Neuronal stem cell (in vitro differentiated cells): ENCODE measurements at regions not wholly inside any gene's neighbourhood (a gene's known extent, or its start where the extent isn't known, plus 50 kb on each side); places are given as distances from the start of the nearest gene placed in this dataset.
"Not testable (repeated sequence)": the region's sequence is repeated elsewhere in the genome, so short reads cannot be mapped to it uniquely, and the experiment has no call there.

Experiments used
- DNase-seq: peaks from one replicate; pipeline ENCODE4 v3.0.0-alpha.2; 2013; ENCODE audit warnings: low spot score
- H2AFZ ChIP-seq: one replicate; pipeline ENCODE4 v1.6.1; 2013; ENCODE audit warnings: mild to moderate bottlenecking, low read length, inconsistent platforms
- H2AK5ac ChIP-seq: 2 replicates; pipeline ENCODE4 v1.6.1; 2013; ENCODE audit warnings: low read depth, mild to moderate bottlenecking, inconsistent platforms, low read length, moderate library complexity, mixed read lengths
- H2BK120ac ChIP-seq: 2 replicates; pipeline ENCODE4 v1.6.1; 2013; ENCODE audit warnings: low read depth, mild to moderate bottlenecking, inconsistent platforms, low read length, moderate library complexity, mixed read lengths
- H2BK12ac ChIP-seq: one replicate; pipeline ENCODE4 v1.6.1; 2013; ENCODE audit warnings: low read length, inconsistent platforms
- H2BK15ac ChIP-seq: 2 replicates; pipeline ENCODE4 v1.6.1; 2013; ENCODE audit warnings: mild to moderate bottlenecking, low read length, inconsistent platforms, mixed read lengths
- H2BK5ac ChIP-seq: one replicate; pipeline ENCODE4 v1.6.1; 2013; ENCODE audit warnings: inconsistent platforms, mild to moderate bottlenecking, low read length, moderate library complexity
- H3K14ac ChIP-seq: one replicate; pipeline ENCODE4 v1.6.1; 2013; ENCODE audit warnings: low read length, inconsistent platforms
- H3K18ac ChIP-seq: 2 replicates; pipeline ENCODE4 v1.6.1; 2013; ENCODE audit warnings: low read length, inconsistent platforms
- H3K23ac ChIP-seq: 2 replicates; pipeline ENCODE4 v1.6.1; 2013; ENCODE audit warnings: low read depth, mild to moderate bottlenecking, mixed read lengths, low read length, inconsistent platforms; ENCODE audit not compliant: poor library complexity
- H3K27ac ChIP-seq: replicated peaks from 3 replicates; pipeline ENCODE4 v1.5.1; 2013; ENCODE audit warnings: low read length, inconsistent platforms
- H3K27me3 ChIP-seq, 3 experiments: 2 replicates each; pipeline ENCODE4 v1.6.1; 2013; ENCODE audit warnings: low read length in 3 of 3, mild to moderate bottlenecking in 2 of 3, inconsistent platforms in 1 of 3, low read depth in 1 of 3, mixed read lengths in 1 of 3, moderate library complexity in 1 of 3; ENCODE audit not compliant: control insufficient read depth in 3 of 3, insufficient read depth in 3 of 3
- H3K36me3 ChIP-seq, 2 donors: replicated peaks in 1 of 2; 2 replicates each; pipeline ENCODE4 v1.6.1; 2013; ENCODE audit warnings: low read length in 2 of 2; ENCODE audit not compliant: control insufficient read depth in 2 of 2, insufficient read depth in 2 of 2
- H3K4ac ChIP-seq: 2 replicates; pipeline ENCODE4 v1.6.1; 2013; ENCODE audit warnings: inconsistent platforms, mild to moderate bottlenecking, low read length, moderate library complexity
- H3K4me1 ChIP-seq, 2 donors: 1 replicate in 1 of 2; 2 replicates in 1 of 2; pipeline ENCODE4 v1.6.1; 2013; ENCODE audit warnings: low read length in 2 of 2, low read depth in 1 of 2; ENCODE audit not compliant: control insufficient read depth in 2 of 2, insufficient read depth in 1 of 2
- H3K4me2 ChIP-seq: one replicate; pipeline ENCODE4 v1.6.1; 2013; ENCODE audit warnings: mild to moderate bottlenecking, low read length, inconsistent platforms; ENCODE audit not compliant: insufficient read depth, poor library complexity, severe bottlenecking
- H3K4me3 ChIP-seq, 2 donors: 2 replicates each; pipeline ENCODE4 v1.5.1; 2013; ENCODE audit warnings: low read length in 2 of 2, mild to moderate bottlenecking in 2 of 2, inconsistent platforms in 1 of 2, moderate library complexity in 1 of 2
- H3K79me1 ChIP-seq: one replicate; pipeline ENCODE4 v1.6.1; 2013; ENCODE audit warnings: low read depth, mild to moderate bottlenecking, inconsistent platforms, low read length, moderate library complexity
- H3K9ac ChIP-seq: one replicate; pipeline ENCODE4 v1.6.1; 2013; ENCODE audit warnings: mild to moderate bottlenecking, low read depth, low read length, inconsistent platforms; ENCODE audit not compliant: poor library complexity
- H3K9me3 ChIP-seq, 2 donors: replicated peaks in 1 of 2; 2 replicates each; pipeline versions ENCODE3 to v1.6.1; 2013; ENCODE audit warnings: low read length in 2 of 2, mild to moderate bottlenecking in 2 of 2, inconsistent platforms in 1 of 2, low read depth in 1 of 2, mixed read lengths in 1 of 2, moderate library complexity in 1 of 2; ENCODE audit not compliant: control insufficient read depth in 2 of 2, insufficient read depth in 1 of 2
- H4K8ac ChIP-seq: one replicate; pipeline ENCODE4 v1.6.1; 2013; ENCODE audit warnings: low read depth, mild to moderate bottlenecking, inconsistent platforms, low read length, moderate library complexity
- H4K91ac ChIP-seq: one replicate; pipeline ENCODE4 v1.6.1; 2013; ENCODE audit warnings: low read length, low read depth, mild to moderate bottlenecking, inconsistent platforms; ENCODE audit not compliant: poor library complexity
- whole genome bisulfite sequencing, 2 donors: extraction: QIAGEN DNeasy Blood & Tissue Kit; methylation state at CpG; one replicate each; pipeline ENCODE4 v1.1.7; 2013; ENCODE audit warnings: missing lambda C conversion rate in 2 of 2, mixed read lengths in 1 of 2; ENCODE audit not compliant: insufficient read length in 2 of 2, insufficient replicate concordance in 1 of 2; ENCODE audit errors: extremely low coverage in 2 of 2; 5-methylcytosine and 5-hydroxymethylcytosine counted together

DNA sequence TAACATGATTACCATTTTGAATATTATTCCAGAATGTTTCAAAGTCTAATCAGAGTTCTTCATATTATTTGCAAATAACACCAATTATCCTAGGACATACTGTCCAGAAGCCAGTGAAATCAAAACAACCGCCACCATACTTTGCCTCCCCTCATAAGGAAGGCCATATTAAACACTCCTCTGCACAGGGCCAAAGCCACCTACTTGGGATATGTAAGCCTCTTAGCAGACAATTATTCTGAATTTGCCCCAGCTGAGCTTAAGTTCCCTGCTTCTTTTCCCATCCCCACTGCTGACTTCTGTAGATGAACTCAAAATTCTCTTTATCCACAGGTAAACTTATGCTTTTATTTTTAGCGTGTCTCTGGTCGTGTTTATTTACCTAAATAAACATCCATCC lies 374.0 kb downstream of the KIF2B start:
- no peak overlapping the region for H2AK5ac ChIP-seq
- no peak overlapping the region for H2BK120ac ChIP-seq
- no peaks in the 10 kb centered on the region for H3K79me1 ChIP-seq
- no peak overlapping the region for H4K8ac ChIP-seq
- H3K4me2 ChIP-seq, result no peak overlapping the region
- no peak overlapping the region for H2AFZ ChIP-seq
- no peak overlapping the region for H3K23ac ChIP-seq
- H3K36me3 ChIP-seq, result no peaks in the 10 kb centered on the region
- H3K14ac ChIP-seq, result no peak overlapping the region
- H3K27me3 ChIP-seq, result no peaks in the 10 kb centered on the region
- H2BK15ac ChIP-seq, result no peak overlapping the region
- H2BK12ac ChIP-seq, result no peak overlapping the region
- H4K91ac ChIP-seq, result no peak overlapping the region
- no peak overlapping the region for H3K9ac ChIP-seq
- no peak overlapping the region for H3K4me3 ChIP-seq
- H2BK5ac ChIP-seq, result no peak overlapping the region
- no peaks in the 10 kb centered on the region for H3K9me3 ChIP-seq
- no peak overlapping the region for H3K27ac ChIP-seq
- no peaks in the 10 kb centered on the region for H3K4me1 ChIP-seq
- H3K18ac ChIP-seq, result no peak overlapping the region
- H3K4ac ChIP-seq, result no peak overlapping the region
- no peak for DNase-seq
- WGBS, 2 donors, result no CpG with 5 or more reads among the region's 3 CpGs

GRCh38 chr17:54201380-54201779 lies 378.7 kb downstream of the KIF2B start:
- H2BK12ac ChIP-seq, H3K4ac ChIP-seq, H3K27me3 ChIP-seq, H2BK15ac ChIP-seq, H3K9me3 ChIP-seq, H3K18ac ChIP-seq, H2BK5ac ChIP-seq, H2AFZ ChIP-seq, H3K9ac ChIP-seq, H4K91ac ChIP-seq, H2BK120ac ChIP-seq, H3K14ac ChIP-seq, H3K4me2 ChIP-seq, H3K27ac ChIP-seq, H3K4me3 ChIP-seq, H3K36me3 ChIP-seq, H3K79me1 ChIP-seq, DNase-seq, H4K8ac ChIP-seq, H3K23ac ChIP-seq, H3K4me1 ChIP-seq, H2AK5ac ChIP-seq: not testable (repeated sequence)
- no CpG with 5 or more reads among the region's 2 CpGs for WGBS, 2 donors

DNA sequence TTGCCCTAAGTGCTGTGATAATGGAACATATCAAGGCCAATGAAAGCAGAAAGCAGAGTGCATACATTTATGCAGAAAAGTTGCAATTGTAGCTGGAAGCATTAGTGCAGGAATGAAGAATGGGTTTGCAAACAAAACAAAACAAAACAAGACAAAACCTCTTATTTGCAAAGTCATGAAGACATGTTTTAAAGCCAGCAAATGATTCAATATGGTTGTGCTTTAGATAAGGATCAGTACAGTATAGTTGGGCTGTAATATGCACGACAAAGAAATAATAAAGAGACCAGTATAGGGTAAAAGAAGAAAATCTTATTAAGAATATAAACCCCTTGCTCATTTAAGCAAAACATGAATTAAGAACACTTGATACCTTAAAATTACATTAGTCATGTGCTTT lies 398.1 kb downstream of the KIF2B start:
- H3K4me3 ChIP-seq, result no peak overlapping the region
- no peak overlapping the region for H2BK12ac ChIP-seq
- H3K36me3 ChIP-seq, result no peaks in the 10 kb centered on the region
- no peak overlapping the region for H2BK120ac ChIP-seq
- no peak overlapping the region for H3K18ac ChIP-seq
- H3K4me1 ChIP-seq, result no peaks in the 10 kb centered on the region
- no peak overlapping the region for H3K9ac ChIP-seq
- H4K91ac ChIP-seq, result no peak overlapping the region
- no peaks in the 10 kb centered on the region for H3K79me1 ChIP-seq
- no peak overlapping the region for H3K23ac ChIP-seq
- H2BK15ac ChIP-seq, result no peak overlapping the region
- H3K27me3 ChIP-seq, result no peaks in the 10 kb centered on the region
- no peak overlapping the region for H2AFZ ChIP-seq
- no peak overlapping the region for H3K4me2 ChIP-seq
- no peak overlapping the region for H3K14ac ChIP-seq
- no peak overlapping the region for H3K4ac ChIP-seq
- WGBS, 2 donors, result no CpG with 5 or more reads among the region's 1 CpG
- H3K27ac ChIP-seq, result no peak overlapping the region
- H3K9me3 ChIP-seq, result no peaks in the 10 kb centered on the region
- no peak for DNase-seq
- no peak overlapping the region for H4K8ac ChIP-seq
- H2BK5ac ChIP-seq, result no peak overlapping the region
- H2AK5ac ChIP-seq, result no peak overlapping the region

DNA sequence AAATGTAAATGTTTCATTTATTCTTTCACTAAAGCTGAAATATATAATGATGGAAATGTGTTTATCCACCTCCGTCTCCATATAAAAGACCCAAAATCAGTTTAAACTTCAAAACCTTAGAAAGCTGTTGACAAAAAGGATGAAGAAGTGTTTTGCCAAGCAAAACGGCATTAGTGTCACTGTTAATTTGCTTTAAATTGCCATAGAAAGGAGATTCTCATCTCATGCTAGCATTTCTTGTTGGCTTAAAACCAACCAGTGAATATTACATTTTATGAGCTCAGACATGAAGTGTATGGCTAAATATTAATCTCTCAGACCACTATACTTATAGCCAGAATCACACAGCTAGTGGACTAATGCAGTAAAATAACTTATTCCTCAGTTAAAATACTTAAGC lies 398.8 kb downstream of the KIF2B start:
- H3K79me1 ChIP-seq, result no peaks in the 10 kb centered on the region
- no peak overlapping the region for H2BK120ac ChIP-seq
- no peaks in the 10 kb centered on the region for H3K27me3 ChIP-seq
- H2BK12ac ChIP-seq, result no peak overlapping the region
- no peak overlapping the region for H3K9ac ChIP-seq
- no peaks in the 10 kb centered on the region for H3K9me3 ChIP-seq
- no peak overlapping the region for H4K91ac ChIP-seq
- no peak overlapping the region for H3K14ac ChIP-seq
- H2BK5ac ChIP-seq, result no peak overlapping the region
- H3K18ac ChIP-seq, result no peak overlapping the region
- no peaks in the 10 kb centered on the region for H3K4me1 ChIP-seq
- no peak for DNase-seq
- no peak overlapping the region for H2AK5ac ChIP-seq
- no peak overlapping the region for H3K23ac ChIP-seq
- H3K27ac ChIP-seq, result no peak overlapping the region
- H2BK15ac ChIP-seq, result no peak overlapping the region
- H3K36me3 ChIP-seq, result no peaks in the 10 kb centered on the region
- no CpG with 5 or more reads among the region's 2 CpGs for WGBS, 2 donors
- H3K4me3 ChIP-seq, result no peak overlapping the region
- H3K4me2 ChIP-seq, result no peak overlapping the region
- no peak overlapping the region for H3K4ac ChIP-seq
- H4K8ac ChIP-seq, result no peak overlapping the region
- H2AFZ ChIP-seq, result no peak overlapping the region
